A549 (cell line): ENCODE measurements at regions not wholly inside any gene's neighbourhood (a gene's known extent, or its start where the extent isn't known, plus 50 kb on each side); places are given as distances from the start of the nearest gene placed in this dataset.

Source experiments
- ATAC-seq, 2 experiments: fragments of 200-7000 bp in 1 of 2; fragments of >200 bp in 1 of 2; cut with Nextera tagmentation in 1 of 2; cut with Tn5 transposase in 1 of 2; 3 replicates each; pipeline versions ENCODE4 v1.8.0 to v1.9.1; 2018 to 2020; ENCODE audit warnings: mild to moderate bottlenecking in 1 of 2, moderate library complexity in 1 of 2
- CTCF ChIA-PET: fragments of 300-600 bp; sonication (Branson Sonifier 250); formaldehyde crosslinking; extraction: SDS; loops from one replicate; lab custom pipeline; 2021; ENCODE audit warnings: antibody characterized with exemption, inconsistent platforms; lab: Yijun Ruan, JAX
- POLR2A ChIA-PET: fragments of 350-600 bp; formaldehyde crosslinking; extraction: SDS; loops from one replicate; lab custom pipeline; 2021; ENCODE audit warnings: antibody characterized with exemption, inconsistent platforms; lab: Yijun Ruan, JAX
- DNase-seq, 2 experiments: peaks; one replicate each; pipeline versions ENCODE4 v3.0.0 to v3.0.0-alpha.2; 2011 to 2016; ENCODE audit warnings: low read depth in 1 of 2, low spot score in 1 of 2
- FAIRE-seq: peaks from 2 replicates; lab custom pipeline; 2011; peaks lifted over from hg19 to GRCh38; lab: Jason Lieb, UNC
- H3K27ac ChIP-seq, 2 experiments: fragments of >200 bp; sonication (Bioruptor Twin); formaldehyde crosslinking; 3 replicates each; pipeline ENCODE4 v1.5.1; 2016 to 2017
- H3K4me1 ChIP-seq: fragments of >200 bp; sonication (Bioruptor Twin); formaldehyde crosslinking; 3 replicates; pipeline ENCODE4 v1.6.1; 2016
- H3K4me2 ChIP-seq: fragments of >200 bp; sonication (Bioruptor Twin); formaldehyde crosslinking; 3 replicates; pipeline ENCODE4 v1.6.1; 2016
- H3K4me3 ChIP-seq: fragments of >200 bp; sonication (Bioruptor Twin); formaldehyde crosslinking; 3 replicates; pipeline ENCODE4 v1.5.1; 2016
- H3K9me3 ChIP-seq: fragments of >200 bp; sonication (Bioruptor Twin); formaldehyde crosslinking; 3 replicates; pipeline ENCODE4 v1.6.1; 2016
- ATOH8 ChIP-seq: fragments of 250-450 bp; sonication (Bioruptor Pico); IDR thresholded peaks from 2 replicates; pipeline ENCODE4 v1.5.0; 2020; ENCODE audit warnings: low read depth, mild to moderate bottlenecking, moderate library complexity
- BHLHE40 ChIP-seq: IDR thresholded peaks from 2 replicates; pipeline ENCODE4 v1.6.1; 2012; ENCODE audit warnings: low read depth, low read length, inconsistent platforms
- CBX2 ChIP-seq: fragments of 200-600 bp; sonication (generic); IDR thresholded peaks from 2 replicates; pipeline ENCODE4 v1.6.1; 2016; ENCODE audit warnings: low read depth, mild to moderate bottlenecking, borderline replicate concordance
- CHD2 ChIP-seq: fragments of 150-350 bp; IDR thresholded peaks from 2 replicates; pipeline ENCODE4 v1.6.1; 2014; ENCODE audit warnings: low read length; ENCODE audit not compliant: partially characterized antibody
- ESRRA ChIP-seq: fragments of 150-350 bp; IDR thresholded peaks from 2 replicates; pipeline ENCODE4 v1.6.1; 2014; ENCODE audit warnings: mild to moderate bottlenecking, low read length, borderline replicate concordance
- FOSB ChIP-seq: fragments of 250-450 bp; sonication (Bioruptor Pico); IDR thresholded peaks from 2 replicates; pipeline ENCODE4 v1.5.0; 2020; ENCODE audit warnings: mild to moderate bottlenecking, moderate library complexity
- GATA3 ChIP-seq: IDR thresholded peaks from 2 replicates; pipeline ENCODE4 v1.6.1; 2012; ENCODE audit warnings: borderline replicate concordance
- HDAC2 ChIP-seq: fragments of 200-600 bp; sonication (generic); IDR thresholded peaks from 2 replicates; pipeline ENCODE4 v1.6.1; 2016
- HEYL ChIP-seq: fragments of 250-450 bp; sonication (Bioruptor Pico); IDR thresholded peaks from 2 replicates; pipeline ENCODE4 v1.8.0; 2021; ENCODE audit warnings: mild to moderate bottlenecking, moderate library complexity
- HMGXB4 ChIP-seq: fragments of 250-450 bp; sonication (Bioruptor Pico); IDR thresholded peaks from 2 replicates; pipeline ENCODE4 v1.5.0; 2021; ENCODE audit warnings: mild to moderate bottlenecking, moderate library complexity, borderline replicate concordance
- HOXA7 ChIP-seq: fragments of 250-450 bp; sonication (Bioruptor Pico); IDR thresholded peaks from 2 replicates; pipeline ENCODE4 v1.5.0; 2020; ENCODE audit warnings: mild to moderate bottlenecking, moderate library complexity
- JUN ChIP-seq, 2 experiments: fragments of >200 bp; sonication (Bioruptor Twin); formaldehyde crosslinking; IDR thresholded peaks; 2 replicates in 1 of 2; 3 replicates in 1 of 2; pipeline ENCODE4 v1.6.1; 2016 to 2017
- KDM1A ChIP-seq: fragments of 200-600 bp; sonication (generic); IDR thresholded peaks from 2 replicates; pipeline ENCODE4 v1.6.1; 2016; ENCODE audit warnings: low read depth, mild to moderate bottlenecking
- MAFK ChIP-seq: fragments of 450-650 bp; IDR thresholded peaks from 2 replicates; pipeline ENCODE4 v1.6.1; 2014; ENCODE audit not compliant: partially characterized antibody
- MAZ ChIP-seq: fragments of 150-350 bp; IDR thresholded peaks from 2 replicates; pipeline ENCODE4 v1.6.1; 2014; ENCODE audit warnings: antibody characterized with exemption, low read depth, low read length, borderline replicate concordance
- NFE2L2 ChIP-seq: fragments of 150-350 bp; conservative IDR thresholded peaks from 2 replicates; pipeline ENCODE4 v1.6.1; 2014; ENCODE audit warnings: low read length
- POLR2A ChIP-seq: IDR thresholded peaks from 2 replicates; pipeline ENCODE4 v1.6.1; 2012; ENCODE audit warnings: mild to moderate bottlenecking, low read length
- POLR2AphosphoS2 ChIP-seq: conservative IDR thresholded peaks from 2 replicates; pipeline ENCODE4 v1.6.1; 2012; ENCODE audit warnings: low read length, improper control_type of control experiment, inconsistent platforms
- RAD21 ChIP-seq, 2 experiments: fragments of >200 bp in 1 of 2; sonication (Bioruptor Twin) in 1 of 2; formaldehyde crosslinking in 1 of 2; IDR thresholded peaks in 1 of 2; conservative IDR thresholded peaks in 1 of 2; 2 replicates in 1 of 2; 3 replicates in 1 of 2; pipeline ENCODE4 v1.6.1; 2012 to 2018; ENCODE audit warnings: inconsistent platforms in 1 of 2
- RARB ChIP-seq: fragments of 250-450 bp; sonication (Bioruptor Pico); IDR thresholded peaks from 2 replicates; pipeline ENCODE4 v1.8.0; 2021; ENCODE audit warnings: mild to moderate bottlenecking, moderate library complexity
- REST ChIP-seq: fragments of 200-600 bp; sonication (generic); IDR thresholded peaks from 2 replicates; pipeline ENCODE4 v1.6.1; 2016; ENCODE audit warnings: antibody characterized with exemption, mild to moderate bottlenecking, moderate library complexity
- RFX5 ChIP-seq: fragments of 450-650 bp; IDR thresholded peaks from 2 replicates; pipeline ENCODE4 v1.7.1; 2014; ENCODE audit warnings: antibody characterized with exemption, mild to moderate bottlenecking, moderate library complexity
- SREBF2 ChIP-seq: fragments of 450-650 bp; IDR thresholded peaks from 2 replicates; pipeline ENCODE4 v1.6.1; 2014; ENCODE audit warnings: mild to moderate bottlenecking, moderate library complexity
- TFCP2L1 ChIP-seq: fragments of 250-450 bp; sonication (Bioruptor Pico); IDR thresholded peaks from 2 replicates; pipeline ENCODE4 v1.5.0; 2021; ENCODE audit warnings: mild to moderate bottlenecking
- TP53 ChIP-seq: fragments of 250-450 bp; sonication (Bioruptor Pico); IDR thresholded peaks from 2 replicates; pipeline ENCODE4 v1.5.0; 2021; ENCODE audit warnings: mild to moderate bottlenecking, moderate library complexity
- ZC3H11A ChIP-seq: fragments of 450-650 bp; IDR thresholded peaks from 2 replicates; pipeline ENCODE4 v1.6.1; 2014; ENCODE audit warnings: antibody characterized with exemption, mild to moderate bottlenecking
- ZFP36 ChIP-seq: fragments of 450-650 bp; IDR thresholded peaks from 2 replicates; pipeline ENCODE4 v1.6.1; 2014; ENCODE audit warnings: borderline replicate concordance; ENCODE audit not compliant: partially characterized antibody
- ZNF302 ChIP-seq: fragments of 250-450 bp; sonication (Bioruptor Pico); IDR thresholded peaks from 2 replicates; pipeline ENCODE4 v1.9.0; 2021; ENCODE audit warnings: inconsistent platforms, mild to moderate bottlenecking, moderate library complexity
- WGBS: methylation state at CpG from one replicate; pipeline ENCODE4 v1.1.6; 2017; ENCODE audit errors: missing lambda C conversion rate; 5-methylcytosine and 5-hydroxymethylcytosine counted together
- TF ChIP-seq, protein P1 (sequence below): fragments of >200 bp; sonication (Bioruptor Twin); formaldehyde crosslinking; IDR thresholded peaks from 3 replicates; pipeline ENCODE4 v1.5.1; 2016

GRCh38 chr12:127787544-127787943, 479.4 kb upstream of the TMEM132C start:
- WGBS, result 64% methylated on average over 19 of the region's 19 CpGs
- Histone ChIP-seq H3K27ac (no peak overlapping the region), H3K9me3 (no peaks in the 10 kb centered on the region), H3K4me2 (no peak overlapping the region), H3K4me1 (no peaks in the 10 kb centered on the region), H3K4me3 (no peak overlapping the region)
- ATAC-seq (no peak), FAIRE-seq (no peak), DNase-seq (no peak)
- POLR2A ChIA-PET, result no interaction called here
- CTCF ChIA-PET, result no interaction called here
- TF ChIP-seq JUN (IDR thresholded peaks at IDR 0.05), result no peak
- TF ChIP-seq GATA3, result no peak
- no peak for TF ChIP-seq KDM1A
- TF ChIP-seq RAD21 (conservative IDR thresholded peaks at IDR 0.05 in 1 of 2, IDR thresholded peaks at IDR 0.05 in 1 of 2), result no peak
- TF ChIP-seq CHD2, result no peak
- TF ChIP-seq NFE2L2, result no peak
- TF ChIP-seq HMGXB4, result no peak
- TF ChIP-seq RFX5, result no peak
- no peak for TF ChIP-seq POLR2A
- no peak for TF ChIP-seq TP53
- TF ChIP-seq ZNF302, result no peak
- no peak for TF ChIP-seq SREBF2
- no peak for TF ChIP-seq FOSB (CRISPR knock-in tag)
- no peak for TF ChIP-seq CBX2
- no peak for TF ChIP-seq ESRRA

- Histone ChIP-seq H3K4me1 (no peaks in the 10 kb centered on the region), H3K4me2 (no peak overlapping the region), H3K4me3 (no peak overlapping the region), H3K9me3 (no peaks in the 10 kb centered on the region), H3K27ac (no peak overlapping the region)
- ATAC-seq (no peak), DNase-seq (no peak), FAIRE-seq (no peak)
- TF ChIP-seq HMGXB4, result no peak
- TF ChIP-seq ZC3H11A, result no peak
- no peak for TF ChIP-seq NFE2L2
- TF ChIP-seq MAZ, result no peak
- TF ChIP-seq ATOH8, result no peak
- TF ChIP-seq REST, result no peak
- no peak for TF ChIP-seq RARB
- no peak for TF ChIP-seq POLR2AphosphoS2
- TF ChIP-seq BHLHE40, result no peak
- TF ChIP-seq HDAC2, result no peak
- no peak for TF ChIP-seq SREBF2
- TF ChIP-seq HOXA7, result no peak
- no peak for TF ChIP-seq MAFK
- no peak for TF ChIP-seq HEYL
- TF ChIP-seq KDM1A, result no peak
- TF ChIP-seq CHD2, result no peak
- no peak for TF ChIP-seq TFCP2L1 (CRISPR knock-in tag)
- TF ChIP-seq, protein P1, sequence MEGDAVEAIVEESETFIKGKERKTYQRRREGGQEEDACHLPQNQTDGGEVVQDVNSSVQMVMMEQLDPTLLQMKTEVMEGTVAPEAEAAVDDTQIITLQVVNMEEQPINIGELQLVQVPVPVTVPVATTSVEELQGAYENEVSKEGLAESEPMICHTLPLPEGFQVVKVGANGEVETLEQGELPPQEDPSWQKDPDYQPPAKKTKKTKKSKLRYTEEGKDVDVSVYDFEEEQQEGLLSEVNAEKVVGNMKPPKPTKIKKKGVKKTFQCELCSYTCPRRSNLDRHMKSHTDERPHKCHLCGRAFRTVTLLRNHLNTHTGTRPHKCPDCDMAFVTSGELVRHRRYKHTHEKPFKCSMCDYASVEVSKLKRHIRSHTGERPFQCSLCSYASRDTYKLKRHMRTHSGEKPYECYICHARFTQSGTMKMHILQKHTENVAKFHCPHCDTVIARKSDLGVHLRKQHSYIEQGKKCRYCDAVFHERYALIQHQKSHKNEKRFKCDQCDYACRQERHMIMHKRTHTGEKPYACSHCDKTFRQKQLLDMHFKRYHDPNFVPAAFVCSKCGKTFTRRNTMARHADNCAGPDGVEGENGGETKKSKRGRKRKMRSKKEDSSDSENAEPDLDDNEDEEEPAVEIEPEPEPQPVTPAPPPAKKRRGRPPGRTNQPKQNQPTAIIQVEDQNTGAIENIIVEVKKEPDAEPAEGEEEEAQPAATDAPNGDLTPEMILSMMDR, result no peak
- TF ChIP-seq ZFP36, result no peak
- CTCF ChIA-PET, result interaction anchor here (0.9 kb wide), 1 partner anchor 9 kb away, joined by 3 read pairs; no protein-coding TSS in a partner anchor
- POLR2A ChIA-PET, result no interaction called here
Measured at GRCh38 chr12:127790376-127790775, 476.6 kb upstream of the TMEM132C start.
